DMS 273 (cell line): ENCODE measurements at regions not wholly inside any gene's neighbourhood (a gene's known extent, or its start where the extent isn't known, plus 50 kb on each side); places are given as distances from the start of the nearest gene placed in this dataset.
"Not testable (repeated sequence)": the region's sequence is repeated elsewhere in the genome, so short reads cannot be mapped to it uniquely, and the experiment has no call there.

Experiments used
- DNase-seq: peaks from one replicate; lab custom pipeline; 2025; ENCODE audit not compliant: unreplicated experiment; lab: John Stamatoyannopoulos, UW

- no peak for DNase-seq
Observed at GRCh38 chr1:245031041-245031440, 123.7 kb upstream of the KIF26B start.

- DNase-seq: no peak
Observed at GRCh38 chr1:245026247-245026646, 128.5 kb upstream of the KIF26B start.

- no peak for DNase-seq
Observed at GRCh38 chr1:245025525-245025924, 129.3 kb upstream of the KIF26B start.

GRCh38 chr1:245023222-245023621, 131.6 kb upstream of the KIF26B start:
- no peak for DNase-seq

GRCh38 chr1:245019910-245020486, 134.8 kb upstream of the KIF26B start:
- DNase-seq: no peak

GRCh38 chr1:245016700-245017099, 138.1 kb upstream of the KIF26B start:
- DNase-seq: no peak

- no peak for DNase-seq
Observed at GRCh38 chr1:245015031-245015430, 139.8 kb upstream of the KIF26B start.

- no peak for DNase-seq
Observed at GRCh38 chr1:245014247-245015029, 140.3 kb upstream of the KIF26B start.

- no peak for DNase-seq
Observed at GRCh38 chr1:245010018-245010614, 144.7 kb upstream of the KIF26B start.

- DNase-seq: no peak
Observed at GRCh38 chr1:245008761-245009160, 144.4 kb upstream of the HNRNPU start.

- DNase-seq: no peak
Observed at GRCh38 chr1:245007852-245008251, 143.5 kb upstream of the HNRNPU start.

- DNase-seq: no peak
Observed at GRCh38 chr1:245003246-245003645, 138.9 kb upstream of the HNRNPU start.

GRCh38 chr1:245001252-245001651, 136.9 kb upstream of the HNRNPU start:
- DNase-seq: no peak

- DNase-seq: no peak
Observed at GRCh38 chr1:245000872-245001188, 136.5 kb upstream of the HNRNPU start.

- not testable (repeated sequence) for DNase-seq
Observed at GRCh38 chr1:244999644-245000043, 135.3 kb upstream of the HNRNPU start.

- no peak for DNase-seq
Observed at GRCh38 chr1:244998717-244999346, 134.5 kb upstream of the HNRNPU start.

- DNase-seq: no peak
Observed at GRCh38 chr1:244995602-244996400, 131.5 kb upstream of the HNRNPU start.

- no peak for DNase-seq
Observed at GRCh38 chr1:244992833-244993232, 128.5 kb upstream of the HNRNPU start.

GRCh38 chr1:244989813-244990212, 125.5 kb upstream of the HNRNPU start:
- DNase-seq: no peak

- DNase-seq: no peak
Observed at GRCh38 chr1:244988521-244988920, 124.2 kb upstream of the HNRNPU start.

GRCh38 chr1:244980605-244981004, 116.3 kb upstream of the HNRNPU start:
- DNase-seq: no peak
